SK-N-SH (cell line): ENCODE measurements at regions not wholly inside any gene's neighbourhood (a gene's known extent, or its start where the extent isn't known, plus 50 kb on each side); places are given as distances from the start of the nearest gene placed in this dataset.
A peak's percentile ranks its signal among the peaks of the same experiment; 100 is the strongest.

Source experiments
- CTCF ChIA-PET: fragments of 300-600, 350-600 bp; formaldehyde crosslinking; extraction: SDS; loops from one replicate; lab custom pipeline; 2021; lab: Yijun Ruan, JAX
- POLR2A ChIA-PET: fragments of 350-600 bp; sonication (Branson Sonifier 250); formaldehyde crosslinking; extraction: SDS; loops from one replicate; lab custom pipeline; 2020; ENCODE audit warnings: antibody characterized with exemption, inconsistent platforms; lab: Yijun Ruan, JAX
- DNase-seq: peaks from one replicate; pipeline ENCODE4 v3.0.0; 2012
- H2AFZ ChIP-seq: fragments of 200-600 bp; sonication (generic); 2 replicates; pipeline ENCODE4 v1.8.1; 2016; ENCODE audit warnings: antibody characterized with exemption, mild to moderate bottlenecking, low read depth
- H3F3A ChIP-seq: fragments of 200-600 bp; sonication (generic); replicated peaks from 2 replicates; pipeline ENCODE3; 2016; ENCODE audit warnings: antibody characterized with exemption, mild to moderate bottlenecking; ENCODE audit not compliant: insufficient read depth
- H3K27ac ChIP-seq, 2 experiments: fragments of 200-500 bp in 1 of 2; fragments of 200-600 bp in 1 of 2; sonication (Bioruptor generic) in 1 of 2; sonication (generic), shearing (Covaris generic) in 1 of 2; 2 replicates each; pipeline versions ENCODE4 v1.5.1 to v1.6.1; 2014 to 2016; ENCODE audit warnings: low read depth in 2 of 2, inconsistent platforms in 1 of 2, low read length in 1 of 2, mild to moderate bottlenecking in 1 of 2, mixed read lengths in 1 of 2
- H3K27me3 ChIP-seq: fragments of 200-600 bp; sonication (generic), shearing (Covaris generic); 2 replicates; pipeline ENCODE4 v1.6.1; 2016; ENCODE audit warnings: mixed run types; ENCODE audit not compliant: insufficient read depth
- H3K36me3 ChIP-seq, 2 experiments: fragments of 200-500 bp in 1 of 2; fragments of 200-600 bp in 1 of 2; sonication (Bioruptor generic) in 1 of 2; sonication (generic) in 1 of 2; replicated peaks in 1 of 2; 2 replicates each; pipeline versions ENCODE3 to v1.5.1; 2014 to 2016; ENCODE audit warnings: low read length in 1 of 2, mild to moderate bottlenecking in 1 of 2; ENCODE audit not compliant: insufficient read depth in 2 of 2, control insufficient read depth in 1 of 2
- H3K4me1 ChIP-seq, 2 experiments: fragments of 200-500 bp in 1 of 2; fragments of 200-600 bp in 1 of 2; sonication (Bioruptor generic) in 1 of 2; sonication (generic), shearing (Covaris generic) in 1 of 2; 2 replicates each; pipeline versions ENCODE4 v1.5.1 to v1.6.1; 2014 to 2016; ENCODE audit warnings: low read depth in 1 of 2, low read length in 1 of 2, mixed run types in 1 of 2; ENCODE audit not compliant: insufficient read depth in 2 of 2, control insufficient read depth in 1 of 2
- H3K4me2 ChIP-seq: fragments of 200-600 bp; sonication (generic), shearing (Covaris generic); 2 replicates; pipeline ENCODE4 v1.6.1; 2017; ENCODE audit warnings: mixed run types
- H3K4me3 ChIP-seq, 2 experiments: fragments of 200-500 bp in 1 of 2; fragments of 200-600 bp in 1 of 2; sonication (Bioruptor generic) in 1 of 2; sonication (generic), shearing (Covaris generic) in 1 of 2; 2 replicates each; pipeline versions ENCODE4 v1.5.1 to v1.8.1; 2014 to 2016; ENCODE audit warnings: low read depth in 2 of 2, inconsistent platforms in 1 of 2, low read length in 1 of 2, mild to moderate bottlenecking in 1 of 2, mixed read lengths in 1 of 2, moderate library complexity in 1 of 2
- H3K79me2 ChIP-seq: fragments of 200-600 bp; sonication (generic); 2 replicates; pipeline ENCODE4 v1.8.1; 2017; ENCODE audit warnings: mild to moderate bottlenecking; ENCODE audit not compliant: insufficient read depth
- H3K9ac ChIP-seq: fragments of 200-600 bp; sonication (generic); 2 replicates; pipeline ENCODE4 v1.6.1; 2017; ENCODE audit warnings: mixed run types
- H3K9me2 ChIP-seq: fragments of 200-600 bp; sonication (generic); 2 replicates; pipeline ENCODE4 v1.6.1; 2017; ENCODE audit warnings: mixed run types
- H3K9me3 ChIP-seq: fragments of 200-600 bp; sonication (generic); 2 replicates; pipeline ENCODE4 v1.6.1; 2017; ENCODE audit warnings: mixed run types, mild to moderate bottlenecking, moderate library complexity
- H4K20me1 ChIP-seq: fragments of 200-600 bp; sonication (generic); 2 replicates; pipeline ENCODE4 v1.6.1; 2017; ENCODE audit warnings: mild to moderate bottlenecking, mixed run types; ENCODE audit not compliant: insufficient read depth
- ELF1 ChIP-seq: IDR thresholded peaks from 2 replicates; pipeline ENCODE4 v1.4.0; 2012
- FOXJ3 ChIP-seq: sonication (generic); formaldehyde crosslinking; IDR thresholded peaks from 2 replicates; pipeline ENCODE4 v1.5.1; 2020; ENCODE audit warnings: mild to moderate bottlenecking, missing genetic modification reagents
- FOXM1 ChIP-seq: IDR thresholded peaks from 2 replicates; pipeline ENCODE4 v1.4.0; 2012; ENCODE audit warnings: low read depth, mild to moderate bottlenecking
- GABPA ChIP-seq: IDR thresholded peaks from 2 replicates; pipeline ENCODE4 v1.4.0; 2012; ENCODE audit warnings: low read depth, mild to moderate bottlenecking
- GATA2 ChIP-seq: sonication (generic); formaldehyde crosslinking; IDR thresholded peaks from 2 replicates; pipeline ENCODE4 v1.5.0; 2020; ENCODE audit warnings: mild to moderate bottlenecking, missing genetic modification reagents
- JUND ChIP-seq: IDR thresholded peaks from 2 replicates; pipeline ENCODE4 v1.4.0; 2012
- POLR2AphosphoS5 ChIP-seq: IDR thresholded peaks from 2 replicates; pipeline ENCODE4 v1.6.1; 2012; ENCODE audit warnings: low read depth, low read length
- RCOR1 ChIP-seq: fragments of 150-350 bp; IDR thresholded peaks from 2 replicates; pipeline ENCODE4 v1.6.1; 2017; ENCODE audit warnings: antibody characterized with exemption, low read length
- RFX5 ChIP-seq: IDR thresholded peaks from 2 replicates; pipeline ENCODE4 v1.6.1; 2012; ENCODE audit warnings: mild to moderate bottlenecking, improper control_type of control experiment, low read length
- RXRA ChIP-seq: IDR thresholded peaks from 2 replicates; pipeline ENCODE4 v1.4.0; 2012; ENCODE audit warnings: low read depth, mild to moderate bottlenecking, borderline replicate concordance
- TAF1 ChIP-seq: IDR thresholded peaks from 2 replicates; pipeline ENCODE4 v1.6.1; 2012; ENCODE audit warnings: low read depth, mild to moderate bottlenecking, low read length, moderate library complexity, borderline replicate concordance
- TCF12 ChIP-seq: IDR thresholded peaks from 2 replicates; pipeline ENCODE4 v1.4.0; 2012
- WGBS: methylation state at CpG from one replicate; pipeline ENCODE4 v1.1.6; 2017; ENCODE audit warnings: low lambda C conversion rate; 5-methylcytosine and 5-hydroxymethylcytosine counted together
- TF ChIP-seq, protein P1 (sequence below): fragments of 200-600 bp; sonication (generic); IDR thresholded peaks from 2 replicates; pipeline ENCODE4 v1.6.1; 2017; ENCODE audit warnings: antibody characterized with exemption, mild to moderate bottlenecking, moderate library complexity
- TF ChIP-seq, protein P2 (sequence below): IDR thresholded peaks from 2 replicates; pipeline ENCODE4 v1.4.0; 2012; ENCODE audit warnings: low read depth, borderline replicate concordance
- TF ChIP-seq, protein P3 (sequence below): IDR thresholded peaks from 2 replicates; pipeline ENCODE4; 2012
- TF ChIP-seq, protein P4 (sequence below): IDR thresholded peaks from 2 replicates; pipeline ENCODE4 v1.4.0; 2012; ENCODE audit warnings: low read depth, borderline replicate concordance
- TF ChIP-seq, protein P5 (sequence below): fragments of 150-350 bp; IDR thresholded peaks from 2 replicates; pipeline ENCODE4 v1.6.1; 2017; ENCODE audit warnings: antibody characterized with exemption, low read length, low read depth, borderline replicate concordance

DNA sequence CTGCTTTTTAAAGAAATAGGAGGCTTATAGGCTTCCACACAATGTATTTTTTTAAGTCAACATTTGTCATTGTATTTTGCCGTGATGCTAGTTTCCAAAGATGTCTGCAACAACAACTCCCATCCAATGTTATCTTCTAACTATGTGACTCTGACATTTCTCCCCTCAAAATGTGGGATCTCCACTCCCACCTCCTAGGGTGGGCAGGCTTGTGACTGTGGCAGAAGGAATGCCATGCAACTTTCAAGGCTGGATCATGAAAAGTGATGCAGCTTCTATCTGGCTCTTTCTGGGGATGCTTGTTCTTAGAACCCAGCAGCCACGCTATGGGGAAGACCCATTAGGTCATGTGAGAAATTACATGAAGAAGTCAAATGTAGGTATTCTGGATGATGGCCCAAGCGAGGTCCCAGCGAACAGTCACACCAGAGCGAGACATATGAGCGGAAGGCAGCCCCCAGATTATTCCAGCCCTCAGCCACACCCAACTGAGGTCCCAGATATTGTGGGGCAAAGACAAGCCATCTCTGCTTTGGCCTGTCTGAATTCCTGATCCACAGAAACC, 124.3 kb downstream of the BDH1 start (continued):
- TF ChIP-seq, protein P1, sequence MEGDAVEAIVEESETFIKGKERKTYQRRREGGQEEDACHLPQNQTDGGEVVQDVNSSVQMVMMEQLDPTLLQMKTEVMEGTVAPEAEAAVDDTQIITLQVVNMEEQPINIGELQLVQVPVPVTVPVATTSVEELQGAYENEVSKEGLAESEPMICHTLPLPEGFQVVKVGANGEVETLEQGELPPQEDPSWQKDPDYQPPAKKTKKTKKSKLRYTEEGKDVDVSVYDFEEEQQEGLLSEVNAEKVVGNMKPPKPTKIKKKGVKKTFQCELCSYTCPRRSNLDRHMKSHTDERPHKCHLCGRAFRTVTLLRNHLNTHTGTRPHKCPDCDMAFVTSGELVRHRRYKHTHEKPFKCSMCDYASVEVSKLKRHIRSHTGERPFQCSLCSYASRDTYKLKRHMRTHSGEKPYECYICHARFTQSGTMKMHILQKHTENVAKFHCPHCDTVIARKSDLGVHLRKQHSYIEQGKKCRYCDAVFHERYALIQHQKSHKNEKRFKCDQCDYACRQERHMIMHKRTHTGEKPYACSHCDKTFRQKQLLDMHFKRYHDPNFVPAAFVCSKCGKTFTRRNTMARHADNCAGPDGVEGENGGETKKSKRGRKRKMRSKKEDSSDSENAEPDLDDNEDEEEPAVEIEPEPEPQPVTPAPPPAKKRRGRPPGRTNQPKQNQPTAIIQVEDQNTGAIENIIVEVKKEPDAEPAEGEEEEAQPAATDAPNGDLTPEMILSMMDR, result no peak
- TF ChIP-seq FOXJ3 (CRISPR knock-in tag), result no peak
- TF ChIP-seq, protein P2, sequence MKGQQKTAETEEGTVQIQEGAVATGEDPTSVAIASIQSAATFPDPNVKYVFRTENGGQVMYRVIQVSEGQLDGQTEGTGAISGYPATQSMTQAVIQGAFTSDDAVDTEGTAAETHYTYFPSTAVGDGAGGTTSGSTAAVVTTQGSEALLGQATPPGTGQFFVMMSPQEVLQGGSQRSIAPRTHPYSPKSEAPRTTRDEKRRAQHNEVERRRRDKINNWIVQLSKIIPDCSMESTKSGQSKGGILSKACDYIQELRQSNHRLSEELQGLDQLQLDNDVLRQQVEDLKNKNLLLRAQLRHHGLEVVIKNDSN, result no peak
- no peak for TF ChIP-seq JUND
- no peak for TF ChIP-seq POLR2AphosphoS5
- no peak for TF ChIP-seq RCOR1
- no peak for TF ChIP-seq GABPA
- TF ChIP-seq GATA2 (CRISPR knock-in tag), result no peak
- TF ChIP-seq TAF1, result no peak
- TF ChIP-seq, protein P3, sequence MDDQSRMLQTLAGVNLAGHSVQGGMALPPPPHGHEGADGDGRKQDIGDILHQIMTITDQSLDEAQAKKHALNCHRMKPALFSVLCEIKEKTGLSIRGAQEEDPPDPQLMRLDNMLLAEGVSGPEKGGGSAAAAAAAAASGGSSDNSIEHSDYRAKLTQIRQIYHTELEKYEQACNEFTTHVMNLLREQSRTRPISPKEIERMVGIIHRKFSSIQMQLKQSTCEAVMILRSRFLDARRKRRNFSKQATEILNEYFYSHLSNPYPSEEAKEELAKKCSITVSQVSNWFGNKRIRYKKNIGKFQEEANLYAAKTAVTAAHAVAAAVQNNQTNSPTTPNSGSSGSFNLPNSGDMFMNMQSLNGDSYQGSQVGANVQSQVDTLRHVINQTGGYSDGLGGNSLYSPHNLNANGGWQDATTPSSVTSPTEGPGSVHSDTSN, result no peak
- no peak for TF ChIP-seq FOXM1

DNA sequence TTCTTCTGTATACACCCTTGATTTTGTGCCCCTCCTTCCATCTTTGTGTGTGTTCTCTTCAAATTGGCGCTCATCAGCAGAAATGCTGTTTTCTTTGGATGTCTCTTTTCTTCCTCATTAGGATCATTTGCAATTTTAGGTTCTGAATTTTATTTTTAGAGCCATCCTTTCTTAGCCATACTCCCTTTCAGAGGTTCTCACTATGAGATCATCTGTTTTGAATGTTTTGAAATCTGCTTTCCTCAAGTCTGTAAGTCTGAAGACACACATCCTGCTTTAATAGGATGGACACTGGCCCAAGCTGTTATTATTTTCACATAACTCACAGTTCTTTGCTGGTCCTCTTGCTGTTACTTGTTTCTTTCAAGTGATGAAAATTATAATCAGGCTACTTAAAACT, 124.8 kb downstream of the BDH1 start:
- POLR2A ChIA-PET, result no interaction called here
- H2AFZ ChIP-seq, result no peak overlapping the region
- H3K4me1 ChIP-seq, result peaks cover 39 to 44% of the 10 kb centered on the region in 2 experiments
- peaks cover 8% of the 10 kb centered on the region for H3F3A ChIP-seq
- WGBS, result 97% methylated on average over 1 of the region's 1 CpG
- H3K79me2 ChIP-seq, result no peaks in the 10 kb centered on the region
- no peaks in the 10 kb centered on the region for H3K36me3 ChIP-seq
- peak overlapping the region; percentile 5; the same call in 1 of the 2 replicates for H3K4me2 ChIP-seq
- H3K9me3 ChIP-seq, result no peaks in the 10 kb centered on the region
- TF ChIP-seq FOXJ3 (CRISPR knock-in tag) (no peak), TCF12 (no peak), GATA2 (CRISPR knock-in tag) (no peak), RXRA (no peak), ELF1 (no peak), RFX5 (no peak)
- TF ChIP-seq, protein P4, sequence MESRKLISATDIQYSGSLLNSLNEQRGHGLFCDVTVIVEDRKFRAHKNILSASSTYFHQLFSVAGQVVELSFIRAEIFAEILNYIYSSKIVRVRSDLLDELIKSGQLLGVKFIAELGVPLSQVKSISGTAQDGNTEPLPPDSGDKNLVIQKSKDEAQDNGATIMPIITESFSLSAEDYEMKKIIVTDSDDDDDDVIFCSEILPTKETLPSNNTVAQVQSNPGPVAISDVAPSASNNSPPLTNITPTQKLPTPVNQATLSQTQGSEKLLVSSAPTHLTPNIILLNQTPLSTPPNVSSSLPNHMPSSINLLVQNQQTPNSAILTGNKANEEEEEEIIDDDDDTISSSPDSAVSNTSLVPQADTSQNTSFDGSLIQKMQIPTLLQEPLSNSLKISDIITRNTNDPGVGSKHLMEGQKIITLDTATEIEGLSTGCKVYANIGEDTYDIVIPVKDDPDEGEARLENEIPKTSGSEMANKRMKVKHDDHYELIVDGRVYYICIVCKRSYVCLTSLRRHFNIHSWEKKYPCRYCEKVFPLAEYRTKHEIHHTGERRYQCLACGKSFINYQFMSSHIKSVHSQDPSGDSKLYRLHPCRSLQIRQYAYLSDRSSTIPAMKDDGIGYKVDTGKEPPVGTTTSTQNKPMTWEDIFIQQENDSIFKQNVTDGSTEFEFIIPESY, result no peak
- TF ChIP-seq, protein P3, result no peak
- TF ChIP-seq, protein P5, sequence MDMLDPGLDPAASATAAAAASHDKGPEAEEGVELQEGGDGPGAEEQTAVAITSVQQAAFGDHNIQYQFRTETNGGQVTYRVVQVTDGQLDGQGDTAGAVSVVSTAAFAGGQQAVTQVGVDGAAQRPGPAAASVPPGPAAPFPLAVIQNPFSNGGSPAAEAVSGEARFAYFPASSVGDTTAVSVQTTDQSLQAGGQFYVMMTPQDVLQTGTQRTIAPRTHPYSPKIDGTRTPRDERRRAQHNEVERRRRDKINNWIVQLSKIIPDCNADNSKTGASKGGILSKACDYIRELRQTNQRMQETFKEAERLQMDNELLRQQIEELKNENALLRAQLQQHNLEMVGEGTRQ, result no peak
- no peaks in the 10 kb centered on the region for H3K27me3 ChIP-seq
- CTCF ChIA-PET, result interaction anchor here (1.2 kb wide), 1 partner anchor 8 kb away, joined by 4 read pairs; no protein-coding TSS in a partner anchor
- H3K9ac ChIP-seq, result no peak overlapping the region
- H4K20me1 ChIP-seq, result no peaks in the 10 kb centered on the region
- H3K9me2 ChIP-seq, result no peaks in the 10 kb centered on the region
- DNase-seq, result no peak
- peak overlapping the region; percentile 5 to 26; a peak in 3 of 4 replicates for H3K27ac ChIP-seq
- no peak overlapping the region for H3K4me3 ChIP-seq
